ENCODE measurements at regions not wholly inside any gene's neighbourhood (a gene's known extent, or its start where the extent isn't known, plus 50 kb on each side); places are given as distances from the start of the nearest gene placed in this dataset.
A peak's percentile ranks its signal among the peaks of the same experiment; 100 is the strongest.
"Not testable (repeated sequence)": the region's sequence is repeated elsewhere in the genome, so short reads cannot be mapped to it uniquely, and the experiment has no call there.

- DNase-seq (ENCODE audit: low read depth in 1 of 2, low spot score in 1 of 2) = no peak
Measured at GRCh38 chr11:121358760-121359159, 66.2 kb downstream of the SC5D start.

GRCh38 chr11:121359591-121359990 is 67.0 kb downstream of the SC5D start:
- no peak for DNase-seq (ENCODE audit: low read depth in 1 of 2, low spot score in 1 of 2)

- not testable (repeated sequence) for DNase-seq (ENCODE audit: low read depth in 1 of 2, low spot score in 1 of 2)
Measured at GRCh38 chr11:121362955-121363354, 70.4 kb downstream of the SC5D start.

DNA sequence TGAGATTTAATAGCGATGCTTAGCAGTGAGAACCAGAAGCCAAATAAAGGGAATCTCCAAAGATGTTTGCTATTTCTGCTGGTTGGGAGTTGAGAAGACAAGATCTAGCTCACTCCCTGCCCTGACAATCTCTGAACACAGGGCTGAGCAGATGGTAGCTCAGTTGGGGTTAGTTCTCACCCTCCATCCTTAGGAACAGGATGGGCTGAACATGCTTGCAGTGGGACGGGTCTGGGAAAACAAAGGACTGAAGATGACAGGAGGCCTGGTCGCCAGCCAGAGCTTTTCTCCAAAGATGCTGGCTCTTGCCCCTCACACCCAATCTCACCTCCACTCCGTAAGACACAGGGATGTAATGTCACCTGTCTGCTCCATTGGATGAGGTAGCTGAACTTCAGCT is 72.7 kb downstream of the SC5D start:
- DNase-seq (ENCODE audit: low read depth in 1 of 2, low spot score in 1 of 2) = no peak

DNA sequence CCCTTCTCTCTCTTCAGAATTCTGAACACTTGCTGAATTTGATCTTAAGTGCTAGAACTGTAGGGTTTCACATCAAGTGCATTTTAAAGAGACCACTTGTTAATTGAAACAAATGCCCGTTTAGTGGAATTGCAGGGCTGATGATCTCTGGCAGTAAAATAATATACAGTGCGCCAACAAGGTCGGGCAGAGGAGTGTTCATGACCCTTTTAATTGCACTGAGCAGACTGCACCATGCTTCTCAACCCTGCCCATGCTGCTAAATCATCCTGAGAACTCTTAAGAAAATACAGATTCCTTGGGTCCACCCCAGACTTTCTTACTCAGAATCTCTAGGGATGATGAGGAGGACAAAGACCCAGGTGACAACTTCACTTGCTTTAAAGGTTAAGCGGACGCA is 73.5 kb downstream of the SC5D start:
- DNase-seq (ENCODE audit: low read depth in 1 of 2, low spot score in 1 of 2) = no peak

- peak in 1 of 2 donors; percentile 32 for DNase-seq (ENCODE audit: low read depth in 1 of 2, low spot score in 1 of 2)
Measured at GRCh38 chr11:121367001-121367843, 74.7 kb downstream of the SC5D start.

DNA sequence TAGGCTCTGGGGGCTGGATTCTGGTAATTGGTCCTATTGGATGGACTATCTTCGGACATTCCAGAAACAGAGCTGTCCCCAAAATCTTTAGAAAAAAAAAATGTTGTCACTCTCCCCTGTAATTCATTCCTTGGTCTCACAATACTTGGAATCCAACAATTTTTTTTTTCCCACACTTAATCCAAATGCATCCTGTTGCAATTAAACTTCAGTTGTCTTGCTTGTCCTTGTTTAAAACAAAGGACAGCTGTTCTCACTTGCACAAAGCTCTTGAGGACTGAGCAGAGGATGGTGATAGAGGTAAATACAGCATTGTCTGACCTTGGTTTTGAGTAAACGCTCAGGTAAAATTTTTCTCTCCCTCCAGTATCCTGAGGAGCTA is 75.3 kb downstream of the SC5D start:
- no peak for DNase-seq (ENCODE audit: low read depth in 1 of 2, low spot score in 1 of 2)

DNA sequence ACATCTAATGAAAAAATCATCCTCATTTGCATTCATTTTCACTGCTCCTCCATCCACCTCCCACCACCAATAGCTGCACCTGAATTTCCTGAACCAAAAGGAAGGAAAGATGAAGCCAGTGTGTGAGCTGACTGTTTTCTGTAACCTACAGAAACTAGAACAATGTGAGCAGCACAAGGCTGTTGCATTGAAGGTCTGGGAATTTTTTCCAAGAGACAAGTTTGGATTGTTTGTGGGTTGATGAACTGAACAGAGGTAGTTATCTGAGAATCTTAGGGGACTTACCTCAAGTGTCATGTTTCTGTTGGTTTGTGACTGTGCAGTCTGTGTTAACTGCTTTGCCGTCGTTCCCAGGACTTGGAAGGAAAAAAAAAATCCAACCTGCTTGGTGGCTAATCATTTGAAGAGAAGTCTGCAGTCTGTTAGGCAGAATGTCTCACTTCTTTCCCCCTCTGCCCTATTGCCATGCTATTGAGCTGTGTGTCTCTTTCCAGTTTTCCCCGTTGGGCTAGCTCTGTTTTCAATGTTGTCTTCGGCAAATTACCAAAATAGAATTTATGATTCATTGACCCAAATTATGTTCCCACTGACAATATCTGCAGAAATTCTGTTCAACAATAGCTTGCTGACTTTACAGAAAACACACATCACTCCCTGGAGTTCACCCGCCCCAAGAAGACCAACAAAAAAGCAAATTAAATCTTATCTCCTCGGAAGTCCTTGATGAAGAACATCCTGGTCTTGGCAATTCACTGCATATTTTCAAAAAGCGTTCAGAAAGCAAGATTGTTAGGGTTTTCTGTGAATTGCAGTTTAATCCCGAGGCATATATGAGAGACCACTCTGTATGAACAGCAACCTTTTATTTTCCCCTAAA is 76.0 kb downstream of the SC5D start:
- DNase-seq (ENCODE audit: low read depth in 1 of 2, low spot score in 1 of 2) = no peak

- no peak for DNase-seq (ENCODE audit: low read depth in 1 of 2, low spot score in 1 of 2)
Measured at GRCh38 chr11:121369366-121369765, 76.8 kb downstream of the SC5D start.

DNA sequence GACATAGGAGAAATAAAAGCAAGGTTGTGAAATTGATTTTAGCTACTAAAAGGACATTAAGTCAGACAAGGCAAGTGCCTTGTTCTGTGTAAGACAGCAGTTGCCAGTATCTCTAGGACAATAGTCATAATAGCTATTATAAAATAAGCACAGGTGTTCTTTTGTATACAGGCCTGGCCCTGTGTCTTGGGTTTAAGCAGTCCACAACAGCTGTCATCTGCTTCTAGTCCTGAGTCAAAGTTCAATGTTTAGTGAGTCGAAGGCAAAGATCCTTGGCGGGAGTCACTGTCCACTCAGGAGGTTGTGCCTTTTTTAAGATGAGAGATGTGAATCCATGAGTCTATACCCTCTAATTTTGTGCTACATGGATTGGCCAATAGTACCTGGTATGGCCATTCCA is 79.5 kb downstream of the SC5D start:
- no peak for DNase-seq (ENCODE audit: low read depth in 1 of 2, low spot score in 1 of 2)

GRCh38 chr11:121372671-121373429 is 79.3 kb upstream of the SORL1 start:
- DNase-seq (ENCODE audit: low read depth in 1 of 2, low spot score in 1 of 2) = no peak

- no peak for DNase-seq (ENCODE audit: low read depth in 1 of 2, low spot score in 1 of 2)
Measured at GRCh38 chr11:121374286-121374985, 77.7 kb upstream of the SORL1 start.

- no peak for DNase-seq (ENCODE audit: low read depth in 1 of 2, low spot score in 1 of 2)
Measured at GRCh38 chr11:121376130-121376529, 76.0 kb upstream of the SORL1 start.

DNA sequence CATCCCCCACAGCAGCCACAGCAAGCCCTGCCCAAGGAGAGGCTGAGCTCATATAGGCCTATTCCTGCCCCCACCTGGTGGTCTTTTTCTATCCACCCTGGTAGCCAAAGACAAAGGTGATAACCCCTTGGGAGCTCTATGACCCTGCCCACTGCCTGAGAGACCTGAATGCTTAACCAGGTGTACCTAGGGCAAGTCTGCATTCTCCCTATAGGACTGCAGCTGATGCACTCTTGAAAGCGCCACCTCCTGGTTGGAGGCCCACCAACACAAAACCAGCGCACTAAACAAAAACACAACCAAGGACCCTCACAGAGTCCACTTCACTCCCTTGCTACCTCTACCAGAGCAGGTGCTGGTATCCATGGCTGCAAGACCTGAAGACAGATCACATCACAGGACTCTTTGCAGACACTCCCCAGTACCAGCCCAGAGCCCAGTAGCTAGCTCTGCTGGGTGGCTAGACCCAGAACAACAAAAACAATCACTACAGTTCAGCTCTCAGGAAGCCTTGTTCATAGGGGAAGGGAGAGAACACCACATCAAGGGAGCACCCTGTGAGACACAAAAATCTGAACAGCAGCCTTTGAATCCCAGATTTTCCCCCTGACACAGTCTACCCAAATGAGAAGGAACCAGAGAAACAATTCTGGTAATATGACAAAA is 72.8 kb upstream of the SORL1 start:
- not testable (repeated sequence) for DNase-seq (ENCODE audit: low read depth in 1 of 2, low spot score in 1 of 2)

DNA sequence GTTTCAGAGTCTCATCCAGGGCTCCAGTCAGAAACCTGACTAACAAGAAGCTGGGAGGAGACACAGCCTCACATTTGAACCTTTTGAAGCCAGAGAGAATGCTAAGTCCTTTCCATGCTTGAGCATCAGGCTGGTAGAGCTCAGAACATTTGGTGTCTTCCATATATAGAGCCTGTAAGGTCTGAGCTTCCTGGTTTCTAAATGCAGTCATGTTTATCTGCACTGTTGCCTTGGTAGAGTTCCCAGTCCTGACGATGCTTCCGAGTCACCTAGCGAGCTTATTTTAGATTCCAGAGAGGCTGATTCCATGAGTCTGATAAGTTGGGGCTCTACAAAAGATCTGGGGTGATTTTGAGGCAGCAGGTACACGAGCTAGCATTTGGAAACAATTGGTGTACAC is 68.4 kb upstream of the SORL1 start:
- DNase-seq (ENCODE audit: low read depth in 1 of 2, low spot score in 1 of 2) = no peak

DNA sequence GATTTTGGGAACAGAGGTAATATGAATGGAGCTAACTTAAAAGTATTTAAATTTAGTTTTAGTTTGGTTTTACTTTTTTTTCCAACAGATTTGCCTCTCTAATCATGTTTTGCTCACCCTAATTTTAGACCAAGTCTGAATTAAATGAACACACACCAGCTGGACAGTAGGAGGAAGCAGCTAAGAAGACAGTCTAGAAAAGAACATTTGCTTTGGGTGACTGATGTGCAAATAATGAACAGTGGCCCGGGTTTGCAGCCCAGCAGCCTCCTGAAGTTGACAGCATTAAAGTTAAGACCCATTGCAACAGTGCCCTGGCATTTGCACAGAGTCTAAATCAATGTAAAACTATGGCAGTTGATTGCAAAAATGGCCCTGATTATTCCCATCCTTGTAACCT is 66.4 kb upstream of the SORL1 start:
- DNase-seq (ENCODE audit: low read depth in 1 of 2, low spot score in 1 of 2) = no peak
